Duodenal mucosa (tissue), 2 donors: ENCODE measurements at regions not wholly inside any gene's neighbourhood (a gene's known extent, or its start where the extent isn't known, plus 50 kb on each side); places are given as distances from the start of the nearest gene placed in this dataset.
"Not testable (repeated sequence)": the region's sequence is repeated elsewhere in the genome, so short reads cannot be mapped to it uniquely, and the experiment has no call there.

Source experiments
- H3K27ac ChIP-seq: one replicate; pipeline ENCODE4 v1.7.0; 2013; ENCODE audit warnings: low read depth, low read length
- H3K27me3 ChIP-seq, 2 donors: one replicate each; pipeline ENCODE4 v1.7.0; 2013; ENCODE audit warnings: low read length in 2 of 2, control low read depth in 1 of 2; ENCODE audit not compliant: insufficient read depth in 2 of 2, control insufficient read depth in 1 of 2
- H3K36me3 ChIP-seq, 2 donors: one replicate each; pipeline ENCODE4 v1.7.0; 2013; ENCODE audit warnings: low read length in 2 of 2, control low read depth in 1 of 2; ENCODE audit not compliant: insufficient read depth in 2 of 2, control insufficient read depth in 1 of 2
- H3K4me1 ChIP-seq, 2 donors: one replicate each; pipeline ENCODE4 v1.7.0; 2013; ENCODE audit warnings: low read length in 2 of 2, control low read depth in 1 of 2; ENCODE audit not compliant: insufficient read depth in 2 of 2, control insufficient read depth in 1 of 2
- H3K4me3 ChIP-seq, 2 donors: one replicate each; pipeline ENCODE4 v1.7.0; 2013; ENCODE audit warnings: low read length in 2 of 2, low read depth in 1 of 2
- H3K9ac ChIP-seq, 2 donors: one replicate each; pipeline ENCODE4 v1.7.0; 2013; ENCODE audit warnings: low read length in 2 of 2, low read depth in 1 of 2
- H3K9me3 ChIP-seq, 2 donors: one replicate each; pipeline ENCODE4 v1.7.0; 2013; ENCODE audit warnings: low read length in 2 of 2, control low read depth in 1 of 2; ENCODE audit not compliant: control insufficient read depth in 1 of 2

- no peaks in the 10 kb centered on the region for H3K36me3 ChIP-seq
- no peak overlapping the region for H3K9ac ChIP-seq
- H3K9me3 ChIP-seq: peaks cover 0 to 3% of the 10 kb centered on the region in 2 donors
- H3K27ac ChIP-seq: no peak overlapping the region
- H3K4me1 ChIP-seq: no peaks in the 10 kb centered on the region
- H3K4me3 ChIP-seq: no peak overlapping the region
- H3K27me3 ChIP-seq: no peaks in the 10 kb centered on the region
Measured at GRCh38 chr11:133654630-133655212, 122.4 kb upstream of the OPCML start.

- no peak overlapping the region for H3K27ac ChIP-seq
- no peak overlapping the region for H3K9ac ChIP-seq
- no peaks in the 10 kb centered on the region for H3K27me3 ChIP-seq
- no peaks in the 10 kb centered on the region for H3K36me3 ChIP-seq
- peaks cover 0 to 3% of the 10 kb centered on the region in 2 donors for H3K9me3 ChIP-seq
- no peaks in the 10 kb centered on the region for H3K4me1 ChIP-seq
- no peak overlapping the region for H3K4me3 ChIP-seq
Measured at GRCh38 chr11:133653336-133653735, 121.0 kb upstream of the OPCML start.

GRCh38 chr11:133650082-133650481, 117.8 kb upstream of the OPCML start:
- H3K9ac ChIP-seq: no peak overlapping the region
- H3K4me1 ChIP-seq: no peaks in the 10 kb centered on the region
- H3K36me3 ChIP-seq: no peaks in the 10 kb centered on the region
- H3K27me3 ChIP-seq: no peaks in the 10 kb centered on the region
- H3K9me3 ChIP-seq: no peaks in the 10 kb centered on the region
- H3K4me3 ChIP-seq: no peak overlapping the region
- no peak overlapping the region for H3K27ac ChIP-seq

- H3K36me3 ChIP-seq: no peaks in the 10 kb centered on the region
- no peaks in the 10 kb centered on the region for H3K4me1 ChIP-seq
- H3K27ac ChIP-seq: no peak overlapping the region
- H3K27me3 ChIP-seq: no peaks in the 10 kb centered on the region
- no peaks in the 10 kb centered on the region for H3K9me3 ChIP-seq
- no peak overlapping the region for H3K4me3 ChIP-seq
- H3K9ac ChIP-seq: no peak overlapping the region
Measured at GRCh38 chr11:133649040-133649439, 116.7 kb upstream of the OPCML start.

- Histone ChIP-seq H3K27me3 (no peaks in the 10 kb centered on the region), H3K27ac (no peak overlapping the region), H3K4me1 (no peaks in the 10 kb centered on the region), H3K9ac (no peak overlapping the region), H3K36me3 (no peaks in the 10 kb centered on the region), H3K9me3 (no peaks in the 10 kb centered on the region), H3K4me3 (no peak overlapping the region)
Measured at GRCh38 chr11:133639408-133639807, 107.1 kb upstream of the OPCML start.

- no peak overlapping the region for H3K4me3 ChIP-seq
Measured at GRCh38 chr11:133638921-133639320, 106.6 kb upstream of the OPCML start.

GRCh38 chr11:133636711-133637355, 104.5 kb upstream of the OPCML start:
- Histone ChIP-seq H3K27ac (no peak overlapping the region), H3K4me1 (no peaks in the 10 kb centered on the region), H3K4me3 (no peak overlapping the region), H3K36me3 (no peaks in the 10 kb centered on the region), H3K27me3 (no peaks in the 10 kb centered on the region), H3K9me3 (no peaks in the 10 kb centered on the region), H3K9ac (no peak overlapping the region)

More at GRCh38 chr11:133638921-133639320, 106.6 kb upstream of the OPCML start:
- Histone ChIP-seq H3K9me3 (no peaks in the 10 kb centered on the region), H3K27ac (no peak overlapping the region), H3K36me3 (no peaks in the 10 kb centered on the region), H3K9ac (no peak overlapping the region), H3K27me3 (no peaks in the 10 kb centered on the region), H3K4me1 (no peaks in the 10 kb centered on the region)

GRCh38 chr11:133635244-133635739, 103.0 kb upstream of the OPCML start:
- Histone ChIP-seq H3K27me3 (no peaks in the 10 kb centered on the region), H3K4me1 (no peaks in the 10 kb centered on the region), H3K9me3 (no peaks in the 10 kb centered on the region), H3K4me3 (no peak overlapping the region), H3K36me3 (no peaks in the 10 kb centered on the region), H3K9ac (no peak overlapping the region), H3K27ac (no peak overlapping the region)

GRCh38 chr11:133628371-133628770, 96.1 kb upstream of the OPCML start:
- H3K27ac ChIP-seq, H3K4me3 ChIP-seq, H3K36me3 ChIP-seq, H3K27me3 ChIP-seq, H3K4me1 ChIP-seq, H3K9ac ChIP-seq, H3K9me3 ChIP-seq: not testable (repeated sequence)

GRCh38 chr11:133621611-133622010, 89.3 kb upstream of the OPCML start:
- Histone ChIP-seq H3K27me3 (peaks cover 0 to 4% of the 10 kb centered on the region in 2 donors), H3K36me3 (no peaks in the 10 kb centered on the region), H3K4me1 (no peaks in the 10 kb centered on the region), H3K9ac (no peak overlapping the region), H3K27ac (no peak overlapping the region), H3K9me3 (no peaks in the 10 kb centered on the region), H3K4me3 (no peak overlapping the region)
